MM.1S (cell line): ENCODE measurements at regions not wholly inside any gene's neighbourhood (a gene's known extent, or its start where the extent isn't known, plus 50 kb on each side); places are given as distances from the start of the nearest gene placed in this dataset.

Experiments used
- DNase-seq: peaks from one replicate; pipeline ENCODE4 v3.0.0-alpha.2; 2015
- H2AFZ ChIP-seq: fragments of 300-600 bp; sonication (generic); 2 replicates; pipeline ENCODE4 v1.6.0; 2016; ENCODE audit warnings: antibody characterized with exemption, low read length
- H3F3A ChIP-seq: fragments of 300-600 bp; sonication (generic); 2 replicates; pipeline ENCODE4 v1.6.1; 2016; ENCODE audit warnings: mild to moderate bottlenecking, antibody characterized with exemption, low read length, moderate library complexity, mixed read lengths; ENCODE audit not compliant: insufficient read depth
- H3K27ac ChIP-seq: fragments of 300-600 bp; sonication (generic); 2 replicates; pipeline ENCODE4 v1.5.1; 2016; ENCODE audit warnings: mild to moderate bottlenecking, low read length
- H3K27me3 ChIP-seq: fragments of 300-600 bp; sonication (generic); replicated peaks from 2 replicates; pipeline ENCODE4 v1.6.0; 2016; ENCODE audit warnings: low read length; ENCODE audit not compliant: insufficient read depth
- H3K36me3 ChIP-seq: fragments of 300-600 bp; sonication (generic); replicated peaks from 2 replicates; pipeline ENCODE4 v1.6.1; 2016; ENCODE audit warnings: mild to moderate bottlenecking, low read length, mixed read lengths; ENCODE audit not compliant: insufficient read depth
- H3K4me1 ChIP-seq: fragments of 300-600 bp; sonication (generic); 2 replicates; pipeline ENCODE4 v1.6.1; 2016; ENCODE audit warnings: low read length, mixed read lengths
- H3K4me2 ChIP-seq: fragments of 300-600 bp; sonication (generic); 2 replicates; pipeline ENCODE4 v1.6.0; 2016; ENCODE audit warnings: low read depth, low read length
- H3K4me3 ChIP-seq: fragments of 300-600 bp; sonication (generic); 2 replicates; pipeline ENCODE4 v1.5.1; 2016; ENCODE audit warnings: low read length, mixed read lengths
- H3K79me2 ChIP-seq: fragments of 300-600 bp; sonication (generic); 2 replicates; pipeline ENCODE4 v1.6.1; 2016; ENCODE audit warnings: mixed run types, low read length, mixed read lengths
- H3K9ac ChIP-seq: fragments of 300-600 bp; sonication (generic); 2 replicates; pipeline ENCODE4 v1.6.1; 2016; ENCODE audit warnings: low read length, mixed read lengths
- H3K9me2 ChIP-seq: fragments of 300-600 bp; sonication (generic); replicated peaks from 2 replicates; pipeline ENCODE4 v1.6.1; 2016; ENCODE audit warnings: mild to moderate bottlenecking, low read length, mixed read lengths; ENCODE audit not compliant: insufficient read depth
- H3K9me3 ChIP-seq: fragments of 300-600 bp; sonication (generic); replicated peaks from 2 replicates; pipeline ENCODE4 v1.6.1; 2016; ENCODE audit warnings: mild to moderate bottlenecking, low read length, mixed read lengths; ENCODE audit not compliant: insufficient read depth
- H4K20me1 ChIP-seq: fragments of 300-600 bp; sonication (generic); 2 replicates; pipeline ENCODE4 v1.6.1; 2016; ENCODE audit warnings: mild to moderate bottlenecking, low read length, moderate library complexity, mixed read lengths; ENCODE audit not compliant: insufficient read depth
- EZH2 ChIP-seq: fragments of 300-600 bp; sonication (generic); optimal IDR thresholded peaks from 2 replicates; pipeline ENCODE3; 2017; ENCODE audit warnings: low read depth, mild to moderate bottlenecking, antibody characterized with exemption, low read length, mixed read lengths
- EZH2phosphoT487 ChIP-seq: fragments of 300-600 bp; sonication (generic); IDR thresholded peaks from 2 replicates; pipeline ENCODE4 v1.6.1; 2018; ENCODE audit warnings: antibody characterized with exemption, low read length
- TF ChIP-seq, protein P1 (sequence below): fragments of 300-600 bp; sonication (generic); IDR thresholded peaks from 2 replicates; pipeline ENCODE4 v1.5.1; 2016; ENCODE audit warnings: antibody characterized with exemption, low read length, mixed read lengths

DNA sequence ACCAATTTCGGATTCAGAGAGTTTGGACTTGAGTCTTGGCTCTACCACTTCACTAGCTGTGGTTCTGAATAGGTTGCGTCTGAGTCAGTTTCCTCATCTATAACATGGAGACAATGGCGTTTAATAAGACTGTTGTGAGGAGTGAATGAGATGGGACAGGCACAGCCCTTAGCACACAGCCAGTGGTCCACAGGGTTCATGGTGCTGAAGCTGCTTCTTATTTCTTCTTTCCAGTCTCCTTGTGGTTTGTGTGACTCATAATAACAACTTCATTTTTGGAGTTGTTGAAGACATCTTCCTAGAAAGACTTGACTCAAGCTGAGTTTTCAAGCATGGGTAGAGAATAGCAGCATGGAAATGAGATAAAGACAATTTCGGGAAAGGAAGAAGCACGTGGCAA, 172.6 kb upstream of the PPP2R2B start:
- no peak for TF ChIP-seq EZH2
- TF ChIP-seq, protein P1, sequence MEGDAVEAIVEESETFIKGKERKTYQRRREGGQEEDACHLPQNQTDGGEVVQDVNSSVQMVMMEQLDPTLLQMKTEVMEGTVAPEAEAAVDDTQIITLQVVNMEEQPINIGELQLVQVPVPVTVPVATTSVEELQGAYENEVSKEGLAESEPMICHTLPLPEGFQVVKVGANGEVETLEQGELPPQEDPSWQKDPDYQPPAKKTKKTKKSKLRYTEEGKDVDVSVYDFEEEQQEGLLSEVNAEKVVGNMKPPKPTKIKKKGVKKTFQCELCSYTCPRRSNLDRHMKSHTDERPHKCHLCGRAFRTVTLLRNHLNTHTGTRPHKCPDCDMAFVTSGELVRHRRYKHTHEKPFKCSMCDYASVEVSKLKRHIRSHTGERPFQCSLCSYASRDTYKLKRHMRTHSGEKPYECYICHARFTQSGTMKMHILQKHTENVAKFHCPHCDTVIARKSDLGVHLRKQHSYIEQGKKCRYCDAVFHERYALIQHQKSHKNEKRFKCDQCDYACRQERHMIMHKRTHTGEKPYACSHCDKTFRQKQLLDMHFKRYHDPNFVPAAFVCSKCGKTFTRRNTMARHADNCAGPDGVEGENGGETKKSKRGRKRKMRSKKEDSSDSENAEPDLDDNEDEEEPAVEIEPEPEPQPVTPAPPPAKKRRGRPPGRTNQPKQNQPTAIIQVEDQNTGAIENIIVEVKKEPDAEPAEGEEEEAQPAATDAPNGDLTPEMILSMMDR = no peak
- no peak for TF ChIP-seq EZH2phosphoT487
- Histone ChIP-seq H3K9me2 (no peaks in the 10 kb centered on the region), H3K9me3 (no peaks in the 10 kb centered on the region), H3K4me1 (no peaks in the 10 kb centered on the region), H3K79me2 (no peaks in the 10 kb centered on the region), H3K36me3 (no peaks in the 10 kb centered on the region), H3K27ac (no peak overlapping the region), H4K20me1 (no peaks in the 10 kb centered on the region), H3K27me3 (no peaks in the 10 kb centered on the region), H3K4me3 (no peak overlapping the region), H3K9ac (no peak overlapping the region), H3K4me2 (no peak overlapping the region), H2AFZ (no peak overlapping the region), H3F3A (no peaks in the 10 kb centered on the region)
- DNase-seq = no peak

- H3F3A ChIP-seq = no peaks in the 10 kb centered on the region
- DNase-seq = no peak
- no peaks in the 10 kb centered on the region for H4K20me1 ChIP-seq
- no peaks in the 10 kb centered on the region for H3K9me2 ChIP-seq
- H2AFZ ChIP-seq = no peak overlapping the region
- H3K79me2 ChIP-seq = no peaks in the 10 kb centered on the region
- no peak overlapping the region for H3K9ac ChIP-seq
- TF ChIP-seq EZH2phosphoT487 (no peak), EZH2 (no peak)
- TF ChIP-seq, protein P1 = no peak
- H3K27ac ChIP-seq = no peak overlapping the region
- H3K4me1 ChIP-seq = no peaks in the 10 kb centered on the region
- no peak overlapping the region for H3K4me3 ChIP-seq
- H3K27me3 ChIP-seq = no peaks in the 10 kb centered on the region
- H3K4me2 ChIP-seq = no peak overlapping the region
- no peaks in the 10 kb centered on the region for H3K36me3 ChIP-seq
- no peaks in the 10 kb centered on the region for H3K9me3 ChIP-seq
Measured at GRCh38 chr5:147052519-147052918, 174.0 kb upstream of the PPP2R2B start.

DNA sequence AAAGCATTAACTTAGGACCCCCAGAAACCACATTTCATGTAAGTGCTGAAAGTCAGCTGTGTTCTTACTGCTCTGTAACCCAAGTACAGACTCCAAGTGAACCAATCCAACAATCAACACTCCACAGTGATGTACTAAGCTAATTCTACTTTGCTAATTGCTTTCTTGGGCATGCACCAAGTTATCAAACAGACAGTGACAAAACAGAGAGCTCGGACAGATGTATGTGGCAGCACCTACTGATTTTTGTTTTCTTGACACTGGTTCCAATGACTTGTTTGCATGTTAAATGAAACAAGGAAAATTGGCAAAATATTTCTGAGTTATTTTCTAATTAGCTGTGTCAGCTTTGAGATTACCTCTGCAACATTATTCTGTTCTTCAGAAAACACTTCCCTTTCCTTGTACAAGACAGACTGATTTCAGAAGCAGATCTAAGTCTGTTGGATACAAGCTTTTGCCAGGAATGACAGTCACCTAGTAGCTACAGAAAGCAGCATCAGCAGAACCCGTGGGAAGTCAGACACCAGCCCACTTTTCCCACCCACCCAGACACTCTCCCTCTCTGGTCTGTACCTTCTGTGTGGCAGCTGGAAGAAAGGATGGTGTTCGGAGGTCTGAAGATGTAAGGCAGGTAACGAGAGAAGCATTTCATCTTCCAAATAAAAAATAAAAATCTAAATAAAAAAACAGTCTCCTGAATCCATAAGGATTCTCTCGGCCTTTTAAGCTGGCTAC, 176.7 kb upstream of the PPP2R2B start:
- Histone ChIP-seq H3K27ac (no peak overlapping the region), H3K4me1 (no peaks in the 10 kb centered on the region), H3K9ac (no peak overlapping the region), H3K9me2 (no peaks in the 10 kb centered on the region), H3F3A (no peaks in the 10 kb centered on the region), H3K9me3 (no peaks in the 10 kb centered on the region), H2AFZ (no peak overlapping the region), H3K4me2 (no peak overlapping the region), H3K79me2 (no peaks in the 10 kb centered on the region), H3K36me3 (no peaks in the 10 kb centered on the region), H3K4me3 (no peak overlapping the region), H3K27me3 (no peaks in the 10 kb centered on the region), H4K20me1 (no peaks in the 10 kb centered on the region)
- TF ChIP-seq EZH2 (no peak), EZH2phosphoT487 (no peak)
- TF ChIP-seq, protein P1 = no peak
- no peak for DNase-seq
